ENCODE measurements at regions not wholly inside any gene's neighbourhood (a gene's known extent, or its start where the extent isn't known, plus 50 kb on each side); places are given as distances from the start of the nearest gene placed in this dataset.

GRCh38 chr11:41954034-41954433, 494.6 kb upstream of the LRRC4C start:
- Histone ChIP-seq H3K27me3 (ENCODE audit: control insufficient read depth, insufficient read depth, low read length, poor library complexity, severe bottlenecking) (no peaks in the 10 kb centered on the region), H3K4me1 (ENCODE audit: control insufficient read depth, insufficient read depth, low read length) (no peaks in the 10 kb centered on the region), H3K36me3 (ENCODE audit: control insufficient read depth, insufficient read depth, low read length) (no peaks in the 10 kb centered on the region), H3K4me3 (ENCODE audit: low read length) (no peak overlapping the region), H3K27ac (ENCODE audit: low read depth, low read length) (no peak overlapping the region), H3K9ac (ENCODE audit: extremely low read depth, low read length, poor library complexity, severe bottlenecking) (no peak overlapping the region), H3K9me3 (ENCODE audit: control insufficient read depth, low read length) (peaks cover 12% of the 10 kb centered on the region)
- Mint-ChIP-seq H3K27me3 (ENCODE audit: insufficient read depth) (peaks cover 2% of the 10 kb centered on the region), H3K4me3 (no peak overlapping the region), H3K4me1 (peaks cover 4% of the 10 kb centered on the region), H3K9me3 (peaks cover 16% of the 10 kb centered on the region), H3K27ac (no peak overlapping the region), H3K36me3 (ENCODE audit: low read depth) (no peaks in the 10 kb centered on the region)
- TF ChIP-seq, protein P1, sequence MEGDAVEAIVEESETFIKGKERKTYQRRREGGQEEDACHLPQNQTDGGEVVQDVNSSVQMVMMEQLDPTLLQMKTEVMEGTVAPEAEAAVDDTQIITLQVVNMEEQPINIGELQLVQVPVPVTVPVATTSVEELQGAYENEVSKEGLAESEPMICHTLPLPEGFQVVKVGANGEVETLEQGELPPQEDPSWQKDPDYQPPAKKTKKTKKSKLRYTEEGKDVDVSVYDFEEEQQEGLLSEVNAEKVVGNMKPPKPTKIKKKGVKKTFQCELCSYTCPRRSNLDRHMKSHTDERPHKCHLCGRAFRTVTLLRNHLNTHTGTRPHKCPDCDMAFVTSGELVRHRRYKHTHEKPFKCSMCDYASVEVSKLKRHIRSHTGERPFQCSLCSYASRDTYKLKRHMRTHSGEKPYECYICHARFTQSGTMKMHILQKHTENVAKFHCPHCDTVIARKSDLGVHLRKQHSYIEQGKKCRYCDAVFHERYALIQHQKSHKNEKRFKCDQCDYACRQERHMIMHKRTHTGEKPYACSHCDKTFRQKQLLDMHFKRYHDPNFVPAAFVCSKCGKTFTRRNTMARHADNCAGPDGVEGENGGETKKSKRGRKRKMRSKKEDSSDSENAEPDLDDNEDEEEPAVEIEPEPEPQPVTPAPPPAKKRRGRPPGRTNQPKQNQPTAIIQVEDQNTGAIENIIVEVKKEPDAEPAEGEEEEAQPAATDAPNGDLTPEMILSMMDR (conservative IDR thresholded peaks at IDR 0.05): no peak
- no peak for DNase-seq

- peaks cover 2% of the 10 kb centered on the region for H3K27me3 Mint-ChIP-seq (ENCODE audit: insufficient read depth)
- TF ChIP-seq, protein P1 (conservative IDR thresholded peaks at IDR 0.05): no peak
- peaks cover 20% of the 10 kb centered on the region for H3K9me3 Mint-ChIP-seq
- H3K9me3 ChIP-seq (ENCODE audit: control insufficient read depth, low read length): peaks cover 12% of the 10 kb centered on the region
- no peaks in the 10 kb centered on the region for H3K36me3 ChIP-seq (ENCODE audit: control insufficient read depth, insufficient read depth, low read length)
- H3K27ac ChIP-seq (ENCODE audit: low read depth, low read length): no peak overlapping the region
- no peak for DNase-seq
- no peak overlapping the region for H3K4me3 Mint-ChIP-seq
- no peak overlapping the region for H3K4me3 ChIP-seq (ENCODE audit: low read length)
- H3K4me1 Mint-ChIP-seq: peaks cover 4% of the 10 kb centered on the region
- no peak overlapping the region for H3K27ac Mint-ChIP-seq
- no peaks in the 10 kb centered on the region for H3K36me3 Mint-ChIP-seq (ENCODE audit: low read depth)
- H3K4me1 ChIP-seq (ENCODE audit: control insufficient read depth, insufficient read depth, low read length): no peaks in the 10 kb centered on the region
- 75 to 93% methylated on average over 1 to 2 of the region's 2 CpGs for WGBS, 2 experiments (ENCODE audit: insufficient coverage in 1 of 2, insufficient read length in 1 of 2)
- no peak overlapping the region for H3K9ac ChIP-seq (ENCODE audit: extremely low read depth, low read length, poor library complexity, severe bottlenecking)
- no peaks in the 10 kb centered on the region for H3K27me3 ChIP-seq (ENCODE audit: control insufficient read depth, insufficient read depth, low read length, poor library complexity, severe bottlenecking)
These were observed 495.6 kb upstream of the LRRC4C start for GRCh38 chr11:41955066-41955465.

DNA sequence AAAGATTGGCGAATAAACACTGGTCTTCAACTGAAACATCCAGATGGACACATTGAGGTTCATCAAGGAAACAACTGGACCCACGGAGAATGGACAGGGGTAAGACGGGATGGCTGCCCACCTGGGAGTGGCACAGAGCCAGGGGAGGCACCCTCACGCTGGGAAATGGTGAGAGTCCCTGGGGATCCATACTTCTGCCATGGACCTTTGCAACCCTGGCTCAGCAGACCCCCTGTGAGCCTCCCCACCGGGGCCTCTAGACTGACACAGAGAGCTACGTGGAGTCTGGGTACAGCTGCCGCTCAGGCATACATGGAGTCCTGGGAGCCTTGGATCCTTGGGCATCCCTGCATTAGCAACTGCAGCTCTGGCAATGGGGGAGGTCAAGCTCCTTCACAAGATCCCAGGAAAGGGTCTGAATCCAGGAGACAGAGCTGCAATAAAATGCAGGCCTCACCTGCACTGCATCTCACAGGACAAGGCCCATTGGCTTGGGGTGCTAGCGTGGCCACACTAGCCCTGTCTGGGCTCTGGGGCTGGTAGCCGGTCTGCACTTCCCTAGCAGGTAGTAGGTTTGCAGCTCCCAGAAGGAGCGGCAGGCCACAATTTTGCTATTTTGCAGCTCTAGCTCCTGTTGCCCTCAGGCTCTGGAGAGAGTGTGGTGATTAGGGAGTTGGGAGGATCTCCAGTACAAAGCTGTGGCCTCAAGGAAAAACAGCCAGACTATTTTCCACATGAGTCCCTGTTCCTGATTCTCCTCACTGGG, 496.4 kb upstream of the LRRC4C start:
- H3K4me3 Mint-ChIP-seq: no peak overlapping the region
- Histone ChIP-seq H3K27me3 (ENCODE audit: control insufficient read depth, insufficient read depth, low read length, poor library complexity, severe bottlenecking) (no peaks in the 10 kb centered on the region), H3K4me3 (ENCODE audit: low read length) (no peak overlapping the region), H3K27ac (ENCODE audit: low read depth, low read length) (no peak overlapping the region), H3K9ac (ENCODE audit: extremely low read depth, low read length, poor library complexity, severe bottlenecking) (no peak overlapping the region), H3K4me1 (ENCODE audit: control insufficient read depth, insufficient read depth, low read length) (no peaks in the 10 kb centered on the region), H3K9me3 (ENCODE audit: control insufficient read depth, low read length) (peaks cover 12% of the 10 kb centered on the region), H3K36me3 (ENCODE audit: control insufficient read depth, insufficient read depth, low read length) (no peaks in the 10 kb centered on the region)
- no peak for DNase-seq
- H3K4me1 Mint-ChIP-seq: peaks cover under 1% of the 10 kb centered on the region
- TF ChIP-seq, protein P1 (conservative IDR thresholded peaks at IDR 0.05): no peak
- no peaks in the 10 kb centered on the region for H3K36me3 Mint-ChIP-seq (ENCODE audit: low read depth)
- H3K27me3 Mint-ChIP-seq (ENCODE audit: insufficient read depth): peaks cover 2% of the 10 kb centered on the region
- no peak overlapping the region for H3K27ac Mint-ChIP-seq
- 88 to 92% methylated on average over 9 to 10 of the region's 10 CpGs for WGBS, 2 experiments (ENCODE audit: insufficient coverage in 1 of 2, insufficient read length in 1 of 2)
- peaks cover 22% of the 10 kb centered on the region for H3K9me3 Mint-ChIP-seq
